ENCODE measurements at regions not wholly inside any gene's neighbourhood (a gene's known extent, or its start where the extent isn't known, plus 50 kb on each side); places are given as distances from the start of the nearest gene placed in this dataset.
"Not testable (repeated sequence)": the region's sequence is repeated elsewhere in the genome, so short reads cannot be mapped to it uniquely, and the experiment has no call there.

DNA sequence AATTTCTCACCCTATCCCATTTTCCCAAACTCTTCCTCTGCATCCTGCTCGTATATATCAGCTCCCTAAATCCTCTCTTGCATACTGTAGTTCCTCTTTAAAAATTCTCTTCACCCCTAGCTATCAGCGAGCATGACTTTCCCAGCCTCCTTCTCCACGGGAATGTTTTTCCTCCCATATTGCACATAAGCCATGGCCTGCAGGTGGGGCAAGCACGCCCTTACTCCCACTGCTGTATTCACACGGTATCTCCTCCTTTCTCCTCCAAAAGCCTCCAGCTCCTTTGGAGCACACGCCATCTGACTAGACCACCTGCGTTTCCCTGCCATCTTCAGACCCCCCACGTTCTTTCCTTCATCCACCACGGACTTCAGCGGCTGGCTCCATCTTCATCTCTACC lies 208.7 kb upstream of the FRG1 start:
- not testable (repeated sequence) for TF ChIP-seq EZH2 (optimal IDR thresholded peaks at IDR 0.05; ENCODE audit: low read depth, low read length); EZH2phosphoT487 (IDR thresholded peaks at IDR 0.05; ENCODE audit: low read length)
- TF ChIP-seq, protein P1, sequence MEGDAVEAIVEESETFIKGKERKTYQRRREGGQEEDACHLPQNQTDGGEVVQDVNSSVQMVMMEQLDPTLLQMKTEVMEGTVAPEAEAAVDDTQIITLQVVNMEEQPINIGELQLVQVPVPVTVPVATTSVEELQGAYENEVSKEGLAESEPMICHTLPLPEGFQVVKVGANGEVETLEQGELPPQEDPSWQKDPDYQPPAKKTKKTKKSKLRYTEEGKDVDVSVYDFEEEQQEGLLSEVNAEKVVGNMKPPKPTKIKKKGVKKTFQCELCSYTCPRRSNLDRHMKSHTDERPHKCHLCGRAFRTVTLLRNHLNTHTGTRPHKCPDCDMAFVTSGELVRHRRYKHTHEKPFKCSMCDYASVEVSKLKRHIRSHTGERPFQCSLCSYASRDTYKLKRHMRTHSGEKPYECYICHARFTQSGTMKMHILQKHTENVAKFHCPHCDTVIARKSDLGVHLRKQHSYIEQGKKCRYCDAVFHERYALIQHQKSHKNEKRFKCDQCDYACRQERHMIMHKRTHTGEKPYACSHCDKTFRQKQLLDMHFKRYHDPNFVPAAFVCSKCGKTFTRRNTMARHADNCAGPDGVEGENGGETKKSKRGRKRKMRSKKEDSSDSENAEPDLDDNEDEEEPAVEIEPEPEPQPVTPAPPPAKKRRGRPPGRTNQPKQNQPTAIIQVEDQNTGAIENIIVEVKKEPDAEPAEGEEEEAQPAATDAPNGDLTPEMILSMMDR (IDR thresholded peaks at IDR 0.05; ENCODE audit: low read length) = not testable (repeated sequence)
